OCI-LY3 (cell line): ENCODE measurements at regions not wholly inside any gene's neighbourhood (a gene's known extent, or its start where the extent isn't known, plus 50 kb on each side); places are given as distances from the start of the nearest gene placed in this dataset.

Experiments used
- CTCF ChIP-seq: fragments of 200-600, 300-600 bp; sonication (generic); IDR thresholded peaks from 2 replicates; pipeline ENCODE4 v1.5.1; 2014; ENCODE audit warnings: antibody characterized with exemption, low read length, low read depth
- EZH2phosphoT487 ChIP-seq: fragments of 200-600 bp; shearing (Covaris generic); IDR thresholded peaks from 2 replicates; pipeline ENCODE4 v1.6.1; 2018; ENCODE audit warnings: antibody characterized with exemption, mixed run types, low read depth

- TF ChIP-seq EZH2phosphoT487 (no peak), CTCF (no peak)
Observed at GRCh38 chr18:39799006-39799405, 2156.0 kb upstream of the PIK3C3 start.
